ENCODE measurements at regions not wholly inside any gene's neighbourhood (a gene's known extent, or its start where the extent isn't known, plus 50 kb on each side); places are given as distances from the start of the nearest gene placed in this dataset.

DNA sequence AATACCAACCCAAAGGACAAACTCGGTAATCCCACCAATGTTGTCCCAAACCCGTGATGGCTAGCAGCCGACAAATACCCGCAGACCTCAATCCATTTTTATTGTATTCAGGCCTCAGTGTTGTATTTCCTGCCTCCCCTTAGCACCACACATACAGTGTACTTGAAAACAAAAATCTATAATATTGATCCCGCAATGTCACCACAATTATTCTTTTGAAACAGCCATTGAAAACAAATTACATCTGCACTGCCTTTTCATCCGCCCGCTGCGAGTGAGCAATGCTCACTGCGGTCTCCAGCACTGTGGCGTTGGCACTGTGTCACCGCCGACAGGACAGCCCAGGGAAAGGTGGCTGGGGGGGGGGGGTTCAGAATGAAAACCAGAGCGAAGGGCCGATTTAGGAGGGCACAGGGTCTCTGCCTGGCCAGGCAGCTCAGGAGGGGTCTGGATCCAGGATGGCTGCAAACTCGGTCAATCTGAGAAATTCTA, 385.8 kb upstream of the ZNF507 start:
- DNase-seq, result no peak
- H3K4me1 Mint-ChIP-seq, result peaks cover 30% of the 10 kb centered on the region
- no peak for TF ChIP-seq CTCF (IDR thresholded peaks at IDR 0.05)
- peaks cover 9% of the 10 kb centered on the region for H3K27me3 Mint-ChIP-seq (ENCODE audit: low read depth, poor library complexity)
- H3K27ac Mint-ChIP-seq, result no peak overlapping the region
- H3K4me3 Mint-ChIP-seq, result no peak overlapping the region
- no peaks in the 10 kb centered on the region for H3K36me3 Mint-ChIP-seq (ENCODE audit: low read depth)
- H3K9me3 Mint-ChIP-seq, result no peaks in the 10 kb centered on the region

DNA sequence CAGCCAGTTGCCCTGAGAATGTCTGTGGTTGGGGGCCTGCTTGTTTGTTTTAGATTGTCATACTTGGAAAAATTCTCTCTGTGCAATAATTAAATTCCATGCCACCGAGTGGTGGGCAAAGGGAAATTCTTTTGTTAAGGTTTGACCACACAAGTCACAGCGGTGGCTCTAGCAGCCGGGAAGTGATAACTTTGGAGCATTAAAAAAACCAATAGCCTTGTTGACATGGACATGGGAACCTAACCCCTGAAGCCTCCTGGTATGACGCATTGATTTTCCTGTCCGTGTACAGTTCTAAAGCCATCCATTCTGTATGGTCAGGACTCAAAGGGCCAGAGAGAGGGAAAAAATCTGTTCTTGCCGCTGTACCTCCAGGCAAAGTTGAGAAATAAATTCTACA, 384.9 kb upstream of the ZNF507 start:
- H3K4me3 Mint-ChIP-seq, result no peak overlapping the region
- H3K4me1 Mint-ChIP-seq, result peaks cover 30% of the 10 kb centered on the region
- H3K27me3 Mint-ChIP-seq (ENCODE audit: low read depth, poor library complexity), result peaks cover 9% of the 10 kb centered on the region
- H3K27ac Mint-ChIP-seq, result no peak overlapping the region
- H3K36me3 Mint-ChIP-seq (ENCODE audit: low read depth), result no peaks in the 10 kb centered on the region
- no peaks in the 10 kb centered on the region for H3K9me3 Mint-ChIP-seq
- DNase-seq, result no peak
- TF ChIP-seq CTCF (IDR thresholded peaks at IDR 0.05), result no peak

DNA sequence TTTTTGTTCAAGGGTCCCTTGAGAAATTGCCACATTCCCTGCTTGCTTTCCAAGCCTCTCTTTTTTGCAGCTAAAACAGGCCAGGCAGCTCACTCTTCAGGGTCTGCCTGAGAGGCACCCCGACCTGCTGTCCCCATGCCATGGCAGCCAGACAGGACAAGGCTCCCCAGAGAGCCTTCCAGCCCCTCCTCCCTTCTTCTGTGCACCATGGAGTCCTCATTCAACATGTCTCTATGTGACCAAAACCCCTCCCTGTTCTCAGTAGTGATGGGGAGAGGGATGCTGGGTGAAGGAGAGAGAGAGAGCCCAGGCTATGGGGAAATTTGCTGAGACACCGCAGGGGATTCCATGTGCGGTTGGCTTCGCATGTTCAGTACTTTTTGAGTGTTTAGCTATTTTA, 384.2 kb upstream of the ZNF507 start:
- H3K36me3 Mint-ChIP-seq (ENCODE audit: low read depth), result no peaks in the 10 kb centered on the region
- H3K27ac Mint-ChIP-seq, result no peak overlapping the region

GRCh38 chr19:31961667-31962066, 383.7 kb upstream of the ZNF507 start:
- H3K9me3 Mint-ChIP-seq, result no peaks in the 10 kb centered on the region
- no peak for DNase-seq
- no peak overlapping the region for H3K27ac Mint-ChIP-seq
- no peak for TF ChIP-seq CTCF (IDR thresholded peaks at IDR 0.05)
- H3K4me1 Mint-ChIP-seq, result peaks cover 30% of the 10 kb centered on the region
- H3K4me3 Mint-ChIP-seq, result no peak overlapping the region
- H3K27me3 Mint-ChIP-seq (ENCODE audit: low read depth, poor library complexity), result peaks cover 9% of the 10 kb centered on the region
- no peaks in the 10 kb centered on the region for H3K36me3 Mint-ChIP-seq (ENCODE audit: low read depth)

More for the DNA sequence above, 384.2 kb upstream of the ZNF507 start:
- DNase-seq, result no peak
- Mint-ChIP-seq H3K4me3 (no peak overlapping the region), H3K4me1 (peaks cover 30% of the 10 kb centered on the region), H3K27me3 (ENCODE audit: low read depth, poor library complexity) (peaks cover 9% of the 10 kb centered on the region), H3K9me3 (no peaks in the 10 kb centered on the region)
- TF ChIP-seq CTCF (IDR thresholded peaks at IDR 0.05), result no peak

GRCh38 chr19:31962561-31962996, 382.8 kb upstream of the ZNF507 start:
- Mint-ChIP-seq H3K36me3 (ENCODE audit: low read depth) (no peaks in the 10 kb centered on the region), H3K27me3 (ENCODE audit: low read depth, poor library complexity) (peaks cover 9% of the 10 kb centered on the region), H3K4me1 (peaks cover 25% of the 10 kb centered on the region), H3K9me3 (no peaks in the 10 kb centered on the region), H3K4me3 (peak overlapping the region; percentile 27), H3K27ac (no peak overlapping the region)
- TF ChIP-seq CTCF (IDR thresholded peaks at IDR 0.05), result no peak
- no peak for DNase-seq

GRCh38 chr19:31963746-31964145, 381.7 kb upstream of the ZNF507 start:
- TF ChIP-seq CTCF (IDR thresholded peaks at IDR 0.05), result no peak
- DNase-seq, result no peak
- Mint-ChIP-seq H3K4me3 (no peak overlapping the region), H3K36me3 (ENCODE audit: low read depth) (no peaks in the 10 kb centered on the region), H3K4me1 (peaks cover 25% of the 10 kb centered on the region), H3K27ac (no peak overlapping the region), H3K27me3 (ENCODE audit: low read depth, poor library complexity) (peaks cover 9% of the 10 kb centered on the region), H3K9me3 (no peaks in the 10 kb centered on the region)

All from nephron progenitor cell (in vitro differentiated cells).